H1 (cell line): ENCODE measurements at regions not wholly inside any gene's neighbourhood (a gene's known extent, or its start where the extent isn't known, plus 50 kb on each side); places are given as distances from the start of the nearest gene placed in this dataset.

Experiments used
- CTCF ChIA-PET: fragments of 300-600 bp; sonication (Branson Sonifier 250); formaldehyde crosslinking; loops from one replicate; lab custom pipeline; 2021; ENCODE audit not compliant: partially characterized antibody; lab: Charles Lee
- POLR2A ChIA-PET: fragments of 300-600 bp; sonication (Branson Sonifier 250); formaldehyde crosslinking; loops from one replicate; lab custom pipeline; 2021; ENCODE audit warnings: inconsistent platforms; ENCODE audit not compliant: partially characterized antibody; lab: Charles Lee
- DNase-seq, 2 experiments: peaks; one replicate each; pipeline versions ENCODE4 v3.0.0 to v3.0.0-alpha.2; 2010 to 2022; ENCODE audit warnings: low spot score in 2 of 2, low read depth in 1 of 2, mixed read lengths in 1 of 2
- FAIRE-seq: peaks from 2 replicates; lab custom pipeline; 2011; peaks lifted over from hg19 to GRCh38; lab: Jason Lieb, UNC
- H2AFZ ChIP-seq: 2 replicates; pipeline ENCODE4 v1.8.1; 2012; ENCODE audit warnings: low read length, inconsistent platforms
- H2AK5ac ChIP-seq: 2 replicates; pipeline ENCODE4 v1.6.1; 2013; ENCODE audit warnings: low read depth, low read length
- H2BK120ac ChIP-seq: replicated peaks from 2 replicates; pipeline ENCODE3; 2013; ENCODE audit warnings: low read depth, low read length, inconsistent platforms
- H2BK12ac ChIP-seq: 2 replicates; pipeline ENCODE4 v1.6.1; 2013; ENCODE audit warnings: low read depth, low read length
- H2BK15ac ChIP-seq: 2 replicates; pipeline ENCODE4 v1.6.1; 2013; ENCODE audit warnings: low read length
- H2BK20ac ChIP-seq: 2 replicates; pipeline ENCODE4 v1.6.1; 2013; ENCODE audit warnings: low read length
- H2BK5ac ChIP-seq: 2 replicates; pipeline ENCODE4 v1.6.1; 2013; ENCODE audit warnings: low read depth, low read length
- H3K14ac ChIP-seq: 2 replicates; pipeline ENCODE4 v1.6.1; 2013; ENCODE audit warnings: inconsistent platforms; ENCODE audit not compliant: insufficient read length
- H3K18ac ChIP-seq: 2 replicates; pipeline ENCODE4 v1.6.1; 2013; ENCODE audit warnings: low read length; ENCODE audit errors: extremely low read depth
- H3K23ac ChIP-seq: 2 replicates; pipeline ENCODE4 v1.6.1; 2013; ENCODE audit warnings: inconsistent platforms; ENCODE audit not compliant: insufficient read length
- H3K23me2 ChIP-seq: 2 replicates; pipeline ENCODE4 v1.6.1; 2013; ENCODE audit warnings: low read depth, low read length
- H3K27ac ChIP-seq: 2 replicates; pipeline ENCODE4 v1.6.1; 2011; ENCODE audit warnings: low read depth, low read length, inconsistent platforms
- H3K27me3 ChIP-seq, 4 experiments: replicated peaks in 1 of 4; 1 replicate in 1 of 4; 2 replicates in 3 of 4; pipeline versions ENCODE4 v1.6.1 to v1.8.1; 2011 to 2013; ENCODE audit warnings: low read length in 3 of 4, mild to moderate bottlenecking in 3 of 4, inconsistent platforms in 2 of 4, mixed read lengths in 2 of 4, moderate library complexity in 1 of 4; ENCODE audit not compliant: control insufficient read depth in 3 of 4, insufficient read depth in 3 of 4; ENCODE audit errors: extremely low read depth in 1 of 4
- H3K36me3 ChIP-seq, 4 experiments: 2 replicates each; pipeline versions ENCODE4 v1.6.1 to v1.8.1; 2011 to 2013; ENCODE audit warnings: mild to moderate bottlenecking in 4 of 4, low read length in 3 of 4, moderate library complexity in 2 of 4, control low read depth in 1 of 4, inconsistent platforms in 1 of 4; ENCODE audit not compliant: insufficient read depth in 4 of 4, control insufficient read depth in 2 of 4
- H3K4ac ChIP-seq: replicated peaks from 2 replicates; pipeline ENCODE3; 2013; ENCODE audit warnings: low read length, low read depth, mixed read lengths, inconsistent platforms; ENCODE audit not compliant: insufficient read length
- H3K4me1 ChIP-seq, 4 experiments: replicated peaks in 1 of 4; 1 replicate in 1 of 4; 2 replicates in 3 of 4; pipeline versions ENCODE4 v1.6.1 to v1.8.1; 2011 to 2013; ENCODE audit warnings: low read length in 3 of 4, inconsistent platforms in 2 of 4, mixed read lengths in 1 of 4; ENCODE audit not compliant: insufficient read depth in 4 of 4, control insufficient read depth in 3 of 4
- H3K4me2 ChIP-seq, 2 experiments: 2 replicates each; pipeline versions ENCODE4 v1.6.1 to v1.8.1; 2011 to 2013; ENCODE audit warnings: low read depth in 2 of 2, low read length in 2 of 2, control low read depth in 1 of 2, inconsistent platforms in 1 of 2, mild to moderate bottlenecking in 1 of 2; ENCODE audit not compliant: insufficient read depth in 1 of 2
- H3K4me3 ChIP-seq, 4 experiments: fragments of 200-600, 300-600 bp in 1 of 4; sonication (generic), shearing (Covaris generic), sonication (Bioruptor Twin) in 1 of 4; 2 replicates each; pipeline versions ENCODE4 v1.5.1 to v1.8.1; 2011 to 2016; ENCODE audit warnings: low read length in 4 of 4, low read depth in 3 of 4, control low read depth in 2 of 4, inconsistent platforms in 2 of 4, mild to moderate bottlenecking in 2 of 4, mixed read lengths in 1 of 4, moderate library complexity in 1 of 4; ENCODE audit not compliant: insufficient read depth in 2 of 4; ENCODE audit errors: extremely low read depth in 1 of 4
- H3K56ac ChIP-seq: replicated peaks from 2 replicates; pipeline ENCODE3; 2013; ENCODE audit warnings: low read depth, mild to moderate bottlenecking, mixed read lengths, low read length, inconsistent platforms; ENCODE audit not compliant: insufficient read length
- H3K79me1 ChIP-seq: 2 replicates; pipeline ENCODE4 v1.6.1; 2013; ENCODE audit warnings: low read depth, low read length, control low read depth
- H3K79me2 ChIP-seq, 2 experiments: 2 replicates each; pipeline versions ENCODE4 v1.6.1 to v1.8.1; 2012 to 2013; ENCODE audit warnings: low read length in 2 of 2, mild to moderate bottlenecking in 2 of 2, inconsistent platforms in 1 of 2; ENCODE audit not compliant: insufficient read depth in 2 of 2, control insufficient read depth in 1 of 2
- H3K9ac ChIP-seq, 4 experiments: replicated peaks in 1 of 4; 1 replicate in 1 of 4; 2 replicates in 3 of 4; pipeline versions ENCODE4 v1.6.1 to v1.8.1; 2011 to 2013; ENCODE audit warnings: low read depth in 3 of 4, low read length in 3 of 4, control low read depth in 2 of 4, mild to moderate bottlenecking in 2 of 4, moderate library complexity in 2 of 4, inconsistent platforms in 1 of 4; ENCODE audit errors: extremely low read depth in 1 of 4
- H3K9me3 ChIP-seq, 2 experiments: 2 replicates each; pipeline versions ENCODE4 v1.6.1 to v1.8.1; 2012 to 2013; ENCODE audit warnings: mild to moderate bottlenecking in 2 of 2, moderate library complexity in 2 of 2, control low read depth in 1 of 2, inconsistent platforms in 1 of 2, low read depth in 1 of 2, low read length in 1 of 2, mixed read lengths in 1 of 2; ENCODE audit not compliant: insufficient read depth in 2 of 2
- H4K20me1 ChIP-seq, 2 experiments: replicated peaks in 1 of 2; 2 replicates each; pipeline versions ENCODE3 to v1.8.1; 2011 to 2013; ENCODE audit warnings: inconsistent platforms in 2 of 2, low read length in 2 of 2, mild to moderate bottlenecking in 1 of 2; ENCODE audit not compliant: insufficient read depth in 2 of 2, control insufficient read depth in 1 of 2
- H4K5ac ChIP-seq: 2 replicates; pipeline ENCODE4 v1.6.1; 2013; ENCODE audit warnings: low read length, low read depth, mixed read lengths, inconsistent platforms; ENCODE audit not compliant: insufficient read length
- H4K8ac ChIP-seq: 2 replicates; pipeline ENCODE4 v1.8.0; 2013; ENCODE audit warnings: mild to moderate bottlenecking, moderate library complexity, low read length, inconsistent platforms; ENCODE audit not compliant: insufficient read depth; ENCODE audit errors: extremely low read depth
- H4K91ac ChIP-seq: replicated peaks from 2 replicates; pipeline ENCODE3; 2013; ENCODE audit warnings: low read length, mixed read lengths, inconsistent platforms; ENCODE audit not compliant: insufficient read length
- JUND ChIP-seq: IDR thresholded peaks from 2 replicates; pipeline ENCODE4 v1.6.1; 2011; ENCODE audit warnings: mild to moderate bottlenecking, improper control_type of control experiment, low read length
- MAFK ChIP-seq: IDR thresholded peaks from 2 replicates; pipeline ENCODE4 v1.6.1; 2012; ENCODE audit warnings: low read depth, mild to moderate bottlenecking, improper control_type of control experiment, low read length
- WGBS, 2 experiments: shearing (Covaris generic) in 1 of 2; methylation state at CpG; one replicate each; pipeline versions ENCODE4 v1.1.6 to v1.1.7; 2013 to 2015; ENCODE audit warnings: low lambda C conversion rate in 2 of 2, mixed read lengths in 2 of 2, inconsistent platforms in 1 of 2, low coverage in 1 of 2, missing lambda C conversion rate in 1 of 2; ENCODE audit not compliant: insufficient replicate concordance in 2 of 2, insufficient coverage in 1 of 2, insufficient read length in 1 of 2; ENCODE audit errors: extremely low coverage in 1 of 2, missing lambda C conversion rate in 1 of 2; 5-methylcytosine and 5-hydroxymethylcytosine counted together

GRCh38 chr12:41903014-41903708 lies 241.5 kb downstream of the GXYLT1 start:
- TF ChIP-seq JUND (no peak), MAFK (no peak)
- TF ChIP-seq, all 59 proteins: peak for 0
- no peaks in the 10 kb centered on the region for H3K23me2 ChIP-seq
- ChIA-PET POLR2A (no interaction called here), CTCF (no interaction called here)
- H3K23ac ChIP-seq = no peak overlapping the region
- no peaks in the 10 kb centered on the region for H3K27me3 ChIP-seq
- H2BK120ac ChIP-seq = no peak overlapping the region
- H3K4me1 ChIP-seq = peaks cover 1 to 13% (median 8%) of the 10 kb centered on the region in 4 experiments; a peak in 5 of 7 replicates
- FAIRE-seq (no peak), DNase-seq (no peak)
- H2AK5ac ChIP-seq = no peak overlapping the region
- no peak overlapping the region for H3K4ac ChIP-seq
- no peaks in the 10 kb centered on the region for H4K20me1 ChIP-seq
- H3K27ac ChIP-seq = no peak overlapping the region
- 98% methylated on average over 6 of the region's 6 CpGs; no CpG with 5 or more reads in 1 of the 2 experiments for WGBS, 2 experiments
- H4K8ac ChIP-seq = no peak overlapping the region; the same call in 1 of the 2 replicates
- no peak overlapping the region for H2BK20ac ChIP-seq
- H3K79me2 ChIP-seq = no peaks in the 10 kb centered on the region
- H3K14ac ChIP-seq = no peak overlapping the region
- H4K5ac ChIP-seq = no peak overlapping the region
- no peaks in the 10 kb centered on the region for H3K79me1 ChIP-seq
- no peaks in the 10 kb centered on the region for H3K9me3 ChIP-seq
- H2BK15ac ChIP-seq = no peak overlapping the region
- no peak overlapping the region for H2BK12ac ChIP-seq
- H3K36me3 ChIP-seq = no peaks in the 10 kb centered on the region
- no peak overlapping the region for H4K91ac ChIP-seq
- no peak overlapping the region for H3K56ac ChIP-seq
- H2BK5ac ChIP-seq = no peak overlapping the region
- H3K4me2 ChIP-seq = no peak overlapping the region
- H2AFZ ChIP-seq = no peak overlapping the region
- no peak overlapping the region for H3K18ac ChIP-seq
- H3K9ac ChIP-seq = no peak overlapping the region
- no peak overlapping the region for H3K4me3 ChIP-seq
